GM12872 (cell line): ENCODE measurements at regions not wholly inside any gene's neighbourhood (a gene's known extent, or its start where the extent isn't known, plus 50 kb on each side); places are given as distances from the start of the nearest gene placed in this dataset.

Source experiments
- CTCF ChIP-seq: IDR thresholded peaks from 3 replicates; pipeline ENCODE4 v1.5.1; 2011; ENCODE audit warnings: low read depth, mild to moderate bottlenecking, low read length, moderate library complexity; ENCODE audit not compliant: insufficient read depth

GRCh38 chr3:71847794-71848193 lies 62.8 kb upstream of the PROK2 start:
- no peak for TF ChIP-seq CTCF

GRCh38 chr3:71846185-71846584 lies 61.2 kb upstream of the PROK2 start:
- TF ChIP-seq CTCF = no peak

DNA sequence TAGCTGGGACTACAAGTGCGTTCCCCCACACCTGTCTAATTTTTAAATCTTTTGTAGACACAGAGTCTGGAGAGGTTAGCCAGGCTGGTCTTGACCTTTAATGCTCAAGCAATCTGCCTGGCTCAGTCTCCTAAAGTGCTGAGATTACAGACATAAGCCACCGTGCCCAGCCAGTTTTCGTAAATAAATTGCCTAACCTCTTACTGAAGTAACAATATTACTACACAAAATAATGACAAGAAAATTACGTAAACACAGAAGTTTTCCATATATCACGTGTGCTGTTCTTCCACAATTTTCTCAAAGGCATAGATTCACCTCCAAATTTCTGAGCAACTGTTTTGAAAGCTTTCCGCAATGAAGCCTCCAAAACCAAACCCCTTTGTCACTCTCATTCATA lies 58.1 kb upstream of the PROK2 start:
- no peak for TF ChIP-seq CTCF

- TF ChIP-seq CTCF = no peak
Measured at GRCh38 chr3:71838406-71838805, 53.5 kb upstream of the PROK2 start.
